Left lobe of liver (tissue), 2 donors: ENCODE measurements at regions not wholly inside any gene's neighbourhood (a gene's known extent, or its start where the extent isn't known, plus 50 kb on each side); places are given as distances from the start of the nearest gene placed in this dataset.
"Not testable (repeated sequence)": the region's sequence is repeated elsewhere in the genome, so short reads cannot be mapped to it uniquely, and the experiment has no call there.

Experiments
- ATAC-seq: fragments of 200-7000 bp; cut with Tn5 transposase; one replicate; pipeline ENCODE4 v1.9.1; 2020; ENCODE audit warnings: mild to moderate bottlenecking, moderate library complexity
- DNase-seq: peaks from one replicate; pipeline ENCODE4 v3.0.0-alpha.2; 2020; ENCODE audit warnings: low spot score
- donor health status: DM: no; HTN: no; CAD: no; lungs with moderate emphysema.
- donor health status: DM: no; HTN: yes; CAD: no.

- ATAC-seq, DNase-seq: not testable (repeated sequence)
These were observed 1205.6 kb downstream of the DIAPH3 start for GRCh38 chr13:58958097-58958496.

- ATAC-seq (no peak), DNase-seq (no peak)
These were observed 1202.8 kb downstream of the DIAPH3 start for GRCh38 chr13:58960888-58961287.

DNA sequence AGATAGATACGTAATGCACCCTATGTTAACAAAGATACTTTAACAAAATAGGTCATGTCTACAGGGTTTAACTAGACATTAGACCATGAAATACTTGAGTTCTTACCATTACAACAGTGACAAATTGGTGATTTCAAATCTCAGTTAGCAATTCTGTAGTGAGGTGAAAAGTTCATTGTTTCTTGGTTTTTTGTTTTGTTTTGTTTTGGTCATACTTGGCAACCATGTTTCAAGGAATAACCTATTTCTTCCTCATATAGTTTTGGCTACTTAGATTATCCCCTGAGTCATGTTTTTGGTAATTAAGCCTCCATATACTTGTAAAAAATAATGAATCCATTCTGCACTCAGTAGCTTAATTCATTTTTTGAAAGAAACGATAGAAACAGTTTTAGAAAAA is 1200.4 kb downstream of the DIAPH3 start:
- ATAC-seq (no peak), DNase-seq (no peak)

DNA sequence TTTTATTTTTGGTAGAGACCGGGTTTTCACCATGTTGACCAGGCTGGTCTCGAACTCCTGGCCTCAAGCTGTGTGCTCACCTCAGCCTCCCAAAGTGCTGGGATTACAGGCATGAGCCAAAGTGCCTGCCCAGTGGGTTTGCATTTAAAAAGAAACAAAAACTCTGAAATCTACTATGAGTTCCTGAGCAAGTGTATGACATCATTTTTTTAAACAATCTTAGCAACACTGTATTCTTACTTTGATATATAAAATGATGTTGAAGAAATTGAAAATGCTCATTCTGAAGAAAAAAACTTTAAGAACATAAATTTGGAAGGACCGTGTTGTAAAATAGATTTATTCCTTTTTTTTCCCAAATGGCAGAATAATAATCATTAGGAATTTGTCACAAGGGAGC is 1199.7 kb downstream of the DIAPH3 start:
- ATAC-seq (no peak), DNase-seq (no peak)

DNA sequence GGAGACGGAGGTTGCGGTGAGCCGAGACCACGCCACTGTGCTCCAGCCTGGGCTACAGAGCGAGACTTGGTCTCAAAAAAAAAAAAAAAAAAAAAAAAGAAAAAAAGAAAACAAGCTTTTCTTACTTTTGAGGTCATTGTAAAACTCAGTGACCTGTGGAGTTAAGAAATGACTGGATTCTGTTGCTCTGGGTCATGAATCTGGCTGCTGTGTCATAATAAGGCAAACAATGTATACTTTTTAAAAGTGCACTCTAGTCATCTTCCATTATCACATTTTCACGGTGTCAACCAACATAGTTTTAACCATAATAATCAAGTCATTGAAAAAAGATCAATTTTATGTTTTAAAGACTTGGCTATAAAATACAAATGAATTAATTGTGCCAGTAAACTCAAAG is 1186.6 kb downstream of the DIAPH3 start:
- ATAC-seq (no peak), DNase-seq (no peak)

DNA sequence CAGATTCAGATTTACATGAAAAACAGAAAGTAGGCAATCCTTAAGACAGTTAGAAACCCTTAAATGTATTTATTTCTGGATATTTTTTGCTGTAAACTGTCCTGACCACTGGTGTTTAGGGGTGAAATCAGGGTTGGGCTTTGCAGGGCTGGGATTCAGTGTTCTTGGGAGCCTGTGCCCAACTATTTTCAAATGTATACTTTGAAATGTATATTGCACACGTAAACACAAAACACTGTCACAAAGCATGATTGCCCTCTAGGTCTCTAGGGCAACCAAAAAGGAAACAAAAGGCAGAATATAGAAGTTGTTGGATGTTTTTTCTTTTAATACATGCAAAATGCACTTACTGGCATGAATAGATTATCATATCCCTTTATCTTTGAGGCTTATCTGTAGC is 1185.4 kb downstream of the DIAPH3 start:
- no peak for DNase-seq
- ATAC-seq = no peak

DNA sequence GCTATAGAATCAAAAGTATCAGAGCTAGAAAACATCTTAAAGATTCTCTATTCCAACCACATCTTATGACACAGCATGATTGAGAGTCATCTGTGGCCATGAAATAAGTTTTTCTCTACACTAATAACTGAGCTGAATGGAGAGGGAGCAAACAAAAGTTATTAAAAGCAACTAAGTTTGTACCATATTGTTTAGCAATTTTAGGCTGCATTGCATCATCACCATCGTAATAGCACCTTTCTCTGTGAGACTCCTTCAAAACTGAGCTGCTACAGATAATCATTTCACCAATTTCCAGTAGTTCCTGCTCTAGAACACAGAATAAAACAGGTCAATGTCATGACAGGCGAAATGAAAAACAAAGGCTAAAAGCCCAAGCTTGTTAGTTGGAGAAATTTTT is 1183.9 kb downstream of the DIAPH3 start:
- ATAC-seq (no peak), DNase-seq (no peak)

GRCh38 chr13:58985845-58986244 is 1177.9 kb downstream of the DIAPH3 start:
- ATAC-seq (no peak), DNase-seq (no peak)

- no peak for ATAC-seq
- DNase-seq = no peak
These were observed 1174.2 kb downstream of the DIAPH3 start for GRCh38 chr13:58989556-58989955.

GRCh38 chr13:58991826-58992477 is 1171.8 kb downstream of the DIAPH3 start:
- ATAC-seq (no peak), DNase-seq (no peak)

GRCh38 chr13:58992478-58993042 is 1171.2 kb downstream of the DIAPH3 start:
- DNase-seq (no peak), ATAC-seq (no peak)

DNA sequence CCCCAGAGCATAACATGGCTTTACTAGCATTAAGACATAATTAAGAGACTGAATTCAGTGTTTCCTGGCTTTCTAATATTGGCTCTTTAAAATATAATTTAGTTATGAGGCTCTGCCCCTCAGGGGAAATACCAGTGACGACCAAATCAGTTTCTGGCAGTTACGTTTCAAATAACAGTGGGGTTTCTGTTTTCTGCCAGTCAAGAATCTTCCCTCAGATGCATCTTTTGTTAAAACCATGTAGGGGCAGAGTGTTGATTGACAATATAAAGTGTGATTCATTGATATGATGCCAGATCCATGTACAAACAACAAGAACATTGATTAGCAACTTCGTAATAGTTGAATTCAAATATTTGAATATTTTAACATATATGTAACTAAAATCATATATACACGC is 1169.7 kb downstream of the DIAPH3 start:
- ATAC-seq (no peak), DNase-seq (no peak)

DNA sequence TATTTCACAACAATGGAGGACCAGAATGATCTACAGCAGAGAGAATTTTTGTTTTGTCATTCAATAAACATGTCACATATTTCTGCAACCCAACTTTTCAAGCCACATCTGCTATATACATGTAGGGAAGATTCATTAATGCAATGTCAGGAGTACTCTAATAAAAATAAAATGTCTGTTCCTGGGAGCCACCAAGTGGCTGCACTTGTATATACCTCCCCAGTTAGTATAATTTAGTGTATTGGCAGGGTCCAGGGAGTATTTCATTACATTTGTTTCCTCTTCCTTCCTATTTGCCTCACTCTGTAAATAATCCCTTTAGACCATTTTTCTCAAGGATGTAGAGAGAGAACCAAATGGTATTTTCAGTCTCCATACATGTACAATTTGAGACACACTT is 1169.0 kb downstream of the DIAPH3 start:
- ATAC-seq (no peak), DNase-seq (no peak)

- ATAC-seq (no peak), DNase-seq (no peak)
These were observed 1165.0 kb downstream of the DIAPH3 start for GRCh38 chr13:58998716-58999115.

DNA sequence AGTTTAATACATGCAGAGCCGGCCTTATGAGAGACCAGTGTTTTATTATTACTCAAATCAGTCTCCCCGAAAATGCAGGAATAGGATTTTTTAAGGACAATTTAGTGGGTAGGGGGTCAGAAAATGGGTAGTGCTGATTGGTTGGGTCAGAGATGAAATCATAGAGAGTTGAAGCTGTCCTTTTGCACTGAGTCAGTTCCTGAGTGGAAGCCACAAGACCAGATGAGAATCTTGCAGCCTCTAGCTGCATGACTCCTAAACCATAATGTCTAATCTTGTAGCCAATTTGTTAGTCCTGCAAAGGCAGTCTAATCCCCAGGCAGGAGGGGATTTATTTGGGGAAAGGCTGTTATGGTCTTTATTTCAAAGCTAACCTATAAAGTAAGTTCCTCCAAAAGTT is 1163.9 kb downstream of the DIAPH3 start:
- DNase-seq (no peak), ATAC-seq (no peak)

GRCh38 chr13:59000770-59001169 is 1163.0 kb downstream of the DIAPH3 start:
- ATAC-seq = no peak
- DNase-seq = no peak

- no peak for ATAC-seq
These were observed 1151.0 kb downstream of the DIAPH3 start for GRCh38 chr13:59012731-59013130.

DNA sequence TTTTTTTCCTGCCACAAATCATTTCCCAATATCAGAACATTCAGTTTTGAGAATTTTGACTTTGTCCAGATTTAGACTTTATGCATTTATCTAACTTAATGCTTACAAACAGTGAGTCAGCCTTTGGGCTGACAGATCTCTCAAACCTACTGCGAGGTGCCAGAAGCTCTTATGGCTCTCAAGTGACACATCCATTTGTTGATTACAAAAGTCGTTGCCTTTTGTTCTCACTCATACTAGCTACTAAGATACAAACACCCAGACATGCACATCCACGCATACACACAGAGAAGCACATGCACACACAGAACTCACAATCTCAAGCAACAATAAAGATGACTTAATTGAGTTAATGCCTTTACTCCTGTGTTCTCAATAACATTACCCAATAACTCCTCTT is 1147.5 kb downstream of the DIAPH3 start:
- DNase-seq (no peak), ATAC-seq (no peak)

More at GRCh38 chr13:59012731-59013130, 1151.0 kb downstream of the DIAPH3 start:
- no peak for DNase-seq

- ATAC-seq = no peak
- no peak for DNase-seq
These were observed 1139.3 kb downstream of the DIAPH3 start for GRCh38 chr13:59024434-59024833.

DNA sequence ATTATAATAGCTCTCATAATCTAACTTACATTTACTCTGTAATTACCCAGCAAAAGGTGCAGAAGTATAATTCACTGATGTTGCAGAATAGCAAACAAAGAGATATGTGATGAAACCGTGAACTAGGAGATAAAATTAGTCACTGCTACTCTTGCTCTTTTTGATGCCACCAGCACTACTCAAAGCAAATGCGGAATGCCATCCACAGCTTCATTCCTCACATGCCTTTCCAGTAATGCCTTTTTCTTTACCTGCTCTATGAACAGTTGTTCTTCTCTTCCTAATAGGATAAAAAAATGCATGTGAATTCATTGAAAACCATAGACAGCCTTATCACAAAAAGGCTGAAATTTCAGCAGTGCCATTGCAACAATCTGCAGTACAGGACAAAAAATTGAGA is 1129.5 kb downstream of the DIAPH3 start:
- DNase-seq (no peak), ATAC-seq (no peak)

DNA sequence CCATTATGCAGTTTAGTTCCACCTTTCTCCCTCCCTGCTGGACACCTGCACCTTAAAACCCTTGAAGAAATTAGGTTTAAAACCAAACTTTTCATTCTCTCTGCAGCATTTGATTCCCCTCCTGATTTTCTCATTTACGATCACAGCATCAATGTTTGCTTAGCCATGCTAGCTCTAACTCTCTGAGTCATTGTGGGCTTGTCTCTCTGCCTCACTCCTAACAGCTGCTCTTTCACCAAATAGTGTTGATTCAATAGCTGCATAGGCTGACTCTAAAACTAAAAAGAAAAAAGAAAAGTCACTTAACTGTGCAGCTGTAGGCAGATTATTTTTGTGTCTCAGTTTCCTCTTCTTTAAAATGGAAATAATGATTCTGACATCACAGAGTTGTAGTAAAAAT is 1124.9 kb downstream of the DIAPH3 start:
- no peak for DNase-seq
- no peak for ATAC-seq

GRCh38 chr13:59043016-59043415 is 1120.7 kb downstream of the DIAPH3 start:
- no peak for DNase-seq
- ATAC-seq = no peak

GRCh38 chr13:59047546-59047945 is 1116.2 kb downstream of the DIAPH3 start:
- ATAC-seq (no peak), DNase-seq (no peak)
